SH-SY5Y (cell line): ENCODE measurements at regions not wholly inside any gene's neighbourhood (a gene's known extent, or its start where the extent isn't known, plus 50 kb on each side); places are given as distances from the start of the nearest gene placed in this dataset.

Experiments used
- GATA2 ChIP-seq: IDR thresholded peaks from 2 replicates; pipeline ENCODE4 v1.6.1; 2011; ENCODE audit warnings: mild to moderate bottlenecking, low read depth, low read length
- GATA3 ChIP-seq: IDR thresholded peaks from 2 replicates; pipeline ENCODE4 v1.6.1; 2011; ENCODE audit warnings: low read depth, mild to moderate bottlenecking, low read length, moderate library complexity

- no peak for TF ChIP-seq GATA2
- TF ChIP-seq GATA3: no peak
Observed at GRCh38 chr1:217067642-217068041, 344.4 kb upstream of the ESRRG start.
